ENCODE measurements at regions not wholly inside any gene's neighbourhood (a gene's known extent, or its start where the extent isn't known, plus 50 kb on each side); places are given as distances from the start of the nearest gene placed in this dataset.

- TF ChIP-seq GATA2 (IDR thresholded peaks at IDR 0.05; ENCODE audit: low read depth, low read length) (no peak), GATA3 (IDR thresholded peaks at IDR 0.05; ENCODE audit: low read depth, low read length) (no peak)
Measured at GRCh38 chr5:120207129-120207528, 257.0 kb upstream of the PRR16 start.

- TF ChIP-seq GATA2 (IDR thresholded peaks at IDR 0.05; ENCODE audit: low read depth, low read length) (no peak), GATA3 (IDR thresholded peaks at IDR 0.05; ENCODE audit: low read depth, low read length) (no peak)
Measured at GRCh38 chr5:120217001-120217400, 247.1 kb upstream of the PRR16 start.

- TF ChIP-seq GATA3 (IDR thresholded peaks at IDR 0.05; ENCODE audit: low read depth, low read length) (no peak), GATA2 (IDR thresholded peaks at IDR 0.05; ENCODE audit: low read depth, low read length) (no peak)
Measured at GRCh38 chr5:120219988-120220387, 244.1 kb upstream of the PRR16 start.

- no peak for TF ChIP-seq GATA3 (IDR thresholded peaks at IDR 0.05; ENCODE audit: low read depth, low read length)
- TF ChIP-seq GATA2 (IDR thresholded peaks at IDR 0.05; ENCODE audit: low read depth, low read length) = no peak
Measured at GRCh38 chr5:120225524-120225923, 238.6 kb upstream of the PRR16 start.

- TF ChIP-seq GATA3 (IDR thresholded peaks at IDR 0.05; ENCODE audit: low read depth, low read length) (no peak), GATA2 (IDR thresholded peaks at IDR 0.05; ENCODE audit: low read depth, low read length) (no peak)
Measured at GRCh38 chr5:120228262-120229031, 235.7 kb upstream of the PRR16 start.

GRCh38 chr5:120229036-120229435 lies 235.1 kb upstream of the PRR16 start:
- TF ChIP-seq GATA3 (IDR thresholded peaks at IDR 0.05; ENCODE audit: low read depth, low read length) = no peak
- TF ChIP-seq GATA2 (IDR thresholded peaks at IDR 0.05; ENCODE audit: low read depth, low read length) = no peak

GRCh38 chr5:120231563-120231962 lies 232.5 kb upstream of the PRR16 start:
- TF ChIP-seq GATA2 (IDR thresholded peaks at IDR 0.05; ENCODE audit: low read depth, low read length) (no peak), GATA3 (IDR thresholded peaks at IDR 0.05; ENCODE audit: low read depth, low read length) (no peak)

- no peak for TF ChIP-seq GATA2 (IDR thresholded peaks at IDR 0.05; ENCODE audit: low read depth, low read length)
- no peak for TF ChIP-seq GATA3 (IDR thresholded peaks at IDR 0.05; ENCODE audit: low read depth, low read length)
Measured at GRCh38 chr5:120236360-120236759, 227.7 kb upstream of the PRR16 start.

- TF ChIP-seq GATA2 (IDR thresholded peaks at IDR 0.05; ENCODE audit: low read depth, low read length) = no peak
- no peak for TF ChIP-seq GATA3 (IDR thresholded peaks at IDR 0.05; ENCODE audit: low read depth, low read length)
Measured at GRCh38 chr5:120239086-120239485, 225.0 kb upstream of the PRR16 start.

- TF ChIP-seq GATA2 (IDR thresholded peaks at IDR 0.05; ENCODE audit: low read depth, low read length) = no peak
- TF ChIP-seq GATA3 (IDR thresholded peaks at IDR 0.05; ENCODE audit: low read depth, low read length) = no peak
Measured at GRCh38 chr5:120240706-120241105, 223.4 kb upstream of the PRR16 start.

GRCh38 chr5:120241400-120241799 lies 222.7 kb upstream of the PRR16 start:
- no peak for TF ChIP-seq GATA3 (IDR thresholded peaks at IDR 0.05; ENCODE audit: low read depth, low read length)
- TF ChIP-seq GATA2 (IDR thresholded peaks at IDR 0.05; ENCODE audit: low read depth, low read length) = no peak

GRCh38 chr5:120251898-120252297 lies 212.2 kb upstream of the PRR16 start:
- TF ChIP-seq GATA3 (IDR thresholded peaks at IDR 0.05; ENCODE audit: low read depth, low read length) = no peak; the same call in 1 of the 2 replicates
- no peak; the same call in 1 of the 2 replicates for TF ChIP-seq GATA2 (IDR thresholded peaks at IDR 0.05; ENCODE audit: low read depth, low read length)

GRCh38 chr5:120252839-120253238 lies 211.3 kb upstream of the PRR16 start:
- TF ChIP-seq GATA2 (IDR thresholded peaks at IDR 0.05; ENCODE audit: low read depth, low read length) (no peak), GATA3 (IDR thresholded peaks at IDR 0.05; ENCODE audit: low read depth, low read length) (no peak)

GRCh38 chr5:120254385-120254784 lies 209.7 kb upstream of the PRR16 start:
- TF ChIP-seq GATA3 (IDR thresholded peaks at IDR 0.05; ENCODE audit: low read depth, low read length) (no peak), GATA2 (IDR thresholded peaks at IDR 0.05; ENCODE audit: low read depth, low read length) (no peak)

- TF ChIP-seq GATA3 (IDR thresholded peaks at IDR 0.05; ENCODE audit: low read depth, low read length) (no peak), GATA2 (IDR thresholded peaks at IDR 0.05; ENCODE audit: low read depth, low read length) (no peak)
Measured at GRCh38 chr5:120255214-120255613, 208.9 kb upstream of the PRR16 start.
